ENCODE measurements at regions not wholly inside any gene's neighbourhood (a gene's known extent, or its start where the extent isn't known, plus 50 kb on each side); places are given as distances from the start of the nearest gene placed in this dataset.

GRCh38 chr2:122705746-122706145 lies 950.3 kb downstream of the TSN start:
- no peak for TF ChIP-seq CTCF (IDR thresholded peaks at IDR 0.05)
- TF ChIP-seq POLR2A (IDR thresholded peaks at IDR 0.05): no peak

Measured in esophagus squamous epithelium (tissue), 4 donors.